Stimulated activated CD4-positive, alpha-beta T cell treated with anti-CD3 and anti-CD28 coated beads, Interleukin-1b, Interleukin-23, amount 100 ng/mL, for 1 hour (primary cell): ENCODE measurements at regions not wholly inside any gene's neighbourhood (a gene's known extent, or its start where the extent isn't known, plus 50 kb on each side); places are given as distances from the start of the nearest gene placed in this dataset.

ENCODE experiments used
- DNase-seq, 2 donors: peaks; one replicate each; pipeline ENCODE4 v3.0.0-alpha.2; 2020; ENCODE audit warnings: low read depth in 2 of 2

- DNase-seq: no peak
Observed at GRCh38 chr2:118197011-118197675, 108.9 kb downstream of the INSIG2 start.

GRCh38 chr2:118190474-118190873 is 102.2 kb downstream of the INSIG2 start:
- no peak for DNase-seq

GRCh38 chr2:118186858-118187254 is 98.6 kb downstream of the INSIG2 start:
- DNase-seq: no peak

GRCh38 chr2:118186110-118186857 is 98.0 kb downstream of the INSIG2 start:
- DNase-seq: peak; percentile 60 to 65

DNA sequence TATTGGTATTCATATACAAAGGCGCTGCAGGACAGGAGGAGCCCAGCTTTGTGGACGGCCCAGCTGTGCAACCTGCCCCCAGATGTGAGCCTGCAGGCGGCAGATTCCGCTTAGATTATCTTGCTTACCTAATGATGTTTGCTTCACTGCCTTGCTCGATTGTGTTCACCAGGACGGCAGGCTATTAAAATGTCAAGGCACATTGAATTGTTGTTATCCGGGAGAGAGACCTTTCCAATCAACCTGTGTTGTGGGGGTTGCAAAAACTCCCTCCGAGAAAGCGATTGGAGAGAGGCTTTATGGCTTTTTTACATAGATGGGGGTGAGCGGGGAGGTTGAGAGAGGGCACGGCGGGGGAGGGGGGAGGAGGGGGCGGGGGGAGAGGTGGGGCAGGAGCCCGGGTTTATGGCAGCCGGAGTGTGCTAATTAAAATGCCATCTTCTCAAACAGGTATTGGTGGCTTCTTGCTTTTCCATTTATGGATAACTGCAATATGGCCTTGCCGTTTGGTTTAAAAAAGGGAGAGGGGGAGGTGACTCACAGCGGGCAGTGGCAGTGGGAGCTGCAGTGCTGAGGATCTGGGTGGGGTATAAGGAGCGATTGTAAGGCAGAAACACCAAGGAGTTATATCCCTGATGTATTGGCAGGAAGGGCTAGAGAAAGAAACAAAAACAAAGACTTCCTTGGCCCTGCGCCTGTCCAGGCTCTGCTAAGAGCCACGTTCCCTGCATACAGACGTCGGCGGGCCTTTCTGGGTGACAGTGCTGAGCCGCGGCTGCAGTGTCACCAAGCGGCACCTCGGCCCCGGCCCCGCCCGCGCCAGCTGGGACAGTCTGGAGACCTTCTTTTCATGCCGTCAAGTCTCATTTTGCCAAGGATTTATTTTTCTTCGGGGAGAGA is 97.2 kb downstream of the INSIG2 start:
- peak in 1 of 2 donors; percentile 15 for DNase-seq

GRCh38 chr2:118183381-118183780 is 95.1 kb downstream of the INSIG2 start:
- DNase-seq: no peak

DNA sequence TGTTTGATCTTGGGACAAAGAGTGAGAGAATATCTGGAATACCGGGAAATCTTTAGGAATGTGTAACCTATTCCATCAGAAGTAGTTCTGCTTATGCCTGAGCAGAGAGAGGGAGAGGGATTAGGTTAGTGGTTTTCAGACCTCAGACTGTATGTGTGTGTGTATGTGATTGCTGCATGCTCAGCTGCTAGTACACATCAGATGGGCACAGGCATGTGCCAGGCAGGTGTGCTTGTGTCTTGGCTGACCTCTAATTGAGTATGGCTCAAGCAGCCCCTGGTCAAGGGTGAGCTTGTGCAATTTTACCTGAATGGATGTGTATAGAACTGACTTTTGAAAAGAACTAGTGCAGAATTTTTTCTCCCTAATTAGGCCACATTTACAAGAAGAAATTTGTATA is 91.2 kb downstream of the INSIG2 start:
- no peak for DNase-seq

DNA sequence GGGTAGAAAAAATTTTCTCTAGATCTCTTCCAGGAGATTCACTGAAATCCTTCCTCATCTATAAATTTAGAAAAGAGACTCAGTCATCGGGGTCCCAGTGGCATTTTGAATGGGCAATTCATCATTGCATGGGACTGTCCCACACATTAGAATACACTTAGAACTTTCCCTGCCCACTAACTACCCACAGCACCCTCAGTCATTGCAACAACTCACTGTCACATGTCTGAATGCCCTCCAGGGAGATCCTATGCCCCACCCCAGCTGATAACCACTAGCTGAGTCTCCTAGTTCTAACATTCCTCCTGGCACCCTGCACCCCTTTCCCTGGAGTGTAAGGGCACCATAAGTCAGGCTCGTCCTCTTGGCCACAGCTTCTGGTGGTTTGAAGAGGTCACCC is 89.6 kb downstream of the INSIG2 start:
- no peak for DNase-seq

- DNase-seq: no peak
Observed at GRCh38 chr2:118177318-118177717, 89.0 kb downstream of the INSIG2 start.

DNA sequence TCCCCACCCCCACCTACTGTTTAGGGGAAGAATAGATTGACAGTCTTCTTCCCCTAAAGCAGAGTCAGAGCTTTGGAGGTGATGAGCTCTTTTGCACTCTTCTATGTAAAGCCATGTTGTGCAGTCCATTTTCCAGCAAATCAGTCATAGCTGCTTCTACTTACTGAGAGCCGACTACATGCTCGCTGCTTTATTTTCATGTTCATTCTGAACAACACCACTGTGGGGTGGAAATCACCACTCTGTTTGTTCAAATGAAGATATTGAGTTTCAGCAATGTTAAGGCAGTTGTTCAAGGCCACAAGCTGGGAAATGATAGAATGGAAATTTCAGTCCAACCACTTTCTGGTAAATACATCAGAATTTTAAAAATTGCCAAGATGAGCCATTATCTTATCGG is 88.3 kb downstream of the INSIG2 start:
- DNase-seq: no peak

GRCh38 chr2:118171546-118171945 is 83.3 kb downstream of the INSIG2 start:
- DNase-seq: no peak

GRCh38 chr2:118169359-118170005 is 81.2 kb downstream of the INSIG2 start:
- DNase-seq: no peak

DNA sequence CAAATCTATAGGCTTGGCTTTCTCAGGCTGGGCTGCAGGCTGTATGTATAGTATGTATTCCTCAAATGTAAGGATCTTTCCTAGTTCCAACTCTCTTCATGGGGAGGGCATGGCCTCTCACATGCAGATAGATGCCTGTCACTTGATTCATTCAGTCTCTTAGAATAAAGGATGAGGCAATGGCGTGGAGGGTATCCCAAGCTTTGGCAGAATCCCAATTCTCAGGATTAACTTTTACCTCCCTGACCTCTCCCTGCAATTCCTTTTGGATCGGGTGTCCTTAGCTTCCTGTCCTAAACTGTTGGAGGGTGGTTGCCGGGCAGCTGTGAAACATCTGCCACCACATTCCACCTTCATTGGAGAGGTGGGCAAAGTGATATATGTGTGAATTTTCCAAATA is 80.3 kb downstream of the INSIG2 start:
- no peak for DNase-seq

DNA sequence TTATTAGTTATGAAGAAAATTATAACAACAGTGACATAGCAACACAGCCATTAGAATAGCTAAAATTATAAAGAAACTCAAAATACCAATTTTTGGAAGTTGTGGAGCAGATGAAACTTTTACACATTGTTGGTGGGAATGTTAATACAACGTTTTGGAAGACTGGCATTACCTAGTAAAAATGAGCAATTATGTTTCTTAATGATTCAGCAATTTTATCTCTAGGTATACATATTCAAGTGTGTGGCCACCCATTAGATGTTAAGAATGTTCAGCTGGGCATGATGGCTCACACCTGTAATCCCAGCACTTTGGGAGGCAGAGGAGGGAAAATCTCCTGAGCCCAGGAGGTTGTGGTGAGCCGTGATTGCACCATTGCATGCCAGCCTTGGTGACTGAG is 78.8 kb downstream of the INSIG2 start:
- DNase-seq: no peak

DNA sequence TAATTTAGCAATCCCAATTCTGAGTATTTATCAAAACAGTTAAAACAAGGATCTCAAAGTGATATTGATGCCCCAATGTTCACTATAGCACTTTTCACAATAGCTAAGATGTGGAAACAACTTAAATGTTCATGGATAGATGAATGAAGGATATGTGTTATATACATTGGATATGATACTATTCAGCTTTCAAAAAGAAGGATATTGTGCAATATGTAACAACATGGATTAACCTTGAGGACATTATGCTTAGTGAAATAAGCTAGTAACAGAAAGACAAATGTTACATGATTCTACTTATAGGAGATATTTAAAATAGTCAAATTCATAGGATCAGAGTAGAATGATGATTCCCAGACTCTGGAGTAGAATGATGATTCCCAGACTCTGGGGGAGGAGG is 78.0 kb downstream of the INSIG2 start:
- DNase-seq: no peak

DNA sequence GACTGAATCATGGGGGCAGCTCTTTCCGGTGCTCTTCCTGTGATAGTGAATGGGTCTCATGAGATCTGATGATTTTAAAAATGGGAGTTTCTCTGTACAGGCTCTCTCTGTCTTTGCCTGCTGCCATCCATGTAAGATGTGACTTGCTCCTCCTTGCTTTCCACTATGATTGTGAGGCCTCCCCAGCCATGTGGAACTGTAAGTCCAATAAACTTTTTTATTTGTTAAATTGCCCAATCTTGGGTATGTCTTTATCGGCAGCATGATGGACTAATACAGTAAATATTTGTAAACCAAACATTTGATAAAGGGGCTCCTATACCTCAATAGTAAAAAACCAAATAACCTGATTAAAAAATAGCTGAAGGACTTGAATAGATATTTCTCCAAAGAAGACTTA is 77.3 kb downstream of the INSIG2 start:
- no peak for DNase-seq
